Sigmoid colon (tissue), 4 donors: ENCODE measurements at regions not wholly inside any gene's neighbourhood (a gene's known extent, or its start where the extent isn't known, plus 50 kb on each side); places are given as distances from the start of the nearest gene placed in this dataset.

ENCODE experiments used
- EP300 ChIP-seq, 4 donors: sonication (generic); formaldehyde crosslinking; IDR thresholded peaks; one replicate each; pipeline ENCODE4 v1.6.1; 2017; ENCODE audit warnings: antibody characterized with exemption in 4 of 4
- POLR2A ChIP-seq, 2 donors: fragments of 450-650 bp; IDR thresholded peaks; one replicate each; pipeline ENCODE4 v1.6.1; 2016; ENCODE audit warnings: antibody characterized with exemption in 2 of 2, mild to moderate bottlenecking in 2 of 2, moderate library complexity in 2 of 2
- POLR2AphosphoS5 ChIP-seq, 4 donors: sonication (generic); formaldehyde crosslinking; IDR thresholded peaks; one replicate each; pipeline ENCODE4 v1.6.1; 2017; ENCODE audit warnings: antibody characterized with exemption in 4 of 4
- TF ChIP-seq, protein P1 (sequence below), 4 experiments: fragments of 450-650 bp in 3 of 4; fragments of 200-600 bp in 1 of 4; IDR thresholded peaks; one replicate each; pipeline ENCODE4 v1.5.1; 2016 to 2019; ENCODE audit warnings: antibody characterized with exemption in 4 of 4, mild to moderate bottlenecking in 3 of 4, moderate library complexity in 2 of 4

- TF ChIP-seq, protein P1, sequence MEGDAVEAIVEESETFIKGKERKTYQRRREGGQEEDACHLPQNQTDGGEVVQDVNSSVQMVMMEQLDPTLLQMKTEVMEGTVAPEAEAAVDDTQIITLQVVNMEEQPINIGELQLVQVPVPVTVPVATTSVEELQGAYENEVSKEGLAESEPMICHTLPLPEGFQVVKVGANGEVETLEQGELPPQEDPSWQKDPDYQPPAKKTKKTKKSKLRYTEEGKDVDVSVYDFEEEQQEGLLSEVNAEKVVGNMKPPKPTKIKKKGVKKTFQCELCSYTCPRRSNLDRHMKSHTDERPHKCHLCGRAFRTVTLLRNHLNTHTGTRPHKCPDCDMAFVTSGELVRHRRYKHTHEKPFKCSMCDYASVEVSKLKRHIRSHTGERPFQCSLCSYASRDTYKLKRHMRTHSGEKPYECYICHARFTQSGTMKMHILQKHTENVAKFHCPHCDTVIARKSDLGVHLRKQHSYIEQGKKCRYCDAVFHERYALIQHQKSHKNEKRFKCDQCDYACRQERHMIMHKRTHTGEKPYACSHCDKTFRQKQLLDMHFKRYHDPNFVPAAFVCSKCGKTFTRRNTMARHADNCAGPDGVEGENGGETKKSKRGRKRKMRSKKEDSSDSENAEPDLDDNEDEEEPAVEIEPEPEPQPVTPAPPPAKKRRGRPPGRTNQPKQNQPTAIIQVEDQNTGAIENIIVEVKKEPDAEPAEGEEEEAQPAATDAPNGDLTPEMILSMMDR (IDR thresholded peaks at IDR 0.05), result no peak
- no peak for TF ChIP-seq POLR2AphosphoS5 (IDR thresholded peaks at IDR 0.05)
- no peak for TF ChIP-seq POLR2A (IDR thresholded peaks at IDR 0.05)
- TF ChIP-seq EP300 (IDR thresholded peaks at IDR 0.05), result no peak
Observed at GRCh38 chr10:130428936-130429335, 292.7 kb downstream of the GLRX3 start.
